ENCODE measurements at regions not wholly inside any gene's neighbourhood (a gene's known extent, or its start where the extent isn't known, plus 50 kb on each side); places are given as distances from the start of the nearest gene placed in this dataset.

GRCh38 chr11:38865922-38866321, 2267.9 kb upstream of the RAG2 start (continued):
- TF ChIP-seq KLF6 (CRISPR knock-in tag; IDR thresholded peaks at IDR 0.05) (no peak), ZNF205 (CRISPR knock-in tag; IDR thresholded peaks at IDR 0.05) (no peak), ATF4 (CRISPR knock-in tag; IDR thresholded peaks at IDR 0.05) (no peak)

GRCh38 chr11:38842991-38843390, 2245.0 kb upstream of the RAG2 start:
- 0% methylated on average over 2 of the region's 2 CpGs for WGBS (ENCODE audit: low lambda C conversion rate)
- Histone ChIP-seq H3K27ac (ENCODE audit: extremely low read length, insufficient read depth, low read length) (no peak overlapping the region), H3K9me3 (ENCODE audit: low read length) (peaks cover 45% of the 10 kb centered on the region), H3K79me2 (ENCODE audit: insufficient read depth, low read length) (no peaks in the 10 kb centered on the region), H3K4me3 (replicated peaks in 1 of 3; ENCODE audit: insufficient read depth in 1 of 3, low read depth in 2 of 3, low read length in 3 of 3) (no peak overlapping the region), H3K4me1 (ENCODE audit: insufficient read depth, low read length) (no peaks in the 10 kb centered on the region), H3K36me3 (replicated peaks in 1 of 2; ENCODE audit: control insufficient read depth in 1 of 2, insufficient read depth in 2 of 2, low read length in 2 of 2) (no peaks in the 10 kb centered on the region), H3K9ac (ENCODE audit: insufficient read depth, low read depth, low read length) (no peak overlapping the region), H3K27me3 (ENCODE audit: control insufficient read depth in 1 of 2, insufficient read depth in 2 of 2, low read length in 2 of 2) (no peaks in the 10 kb centered on the region), H2AFZ (ENCODE audit: low read length) (no peak overlapping the region), H4K20me1 (ENCODE audit: insufficient read depth, low read length) (no peaks in the 10 kb centered on the region), H3K4me2 (ENCODE audit: low read depth, low read length) (no peak overlapping the region)
- FAIRE-seq (no peak), ATAC-seq (no peak), DNase-seq (ENCODE audit: low spot score) (no peak)
- CTCF ChIA-PET (ENCODE audit: low intra/inter-chr PET ratio, low total read pairs): no interaction called here
- POLR2A ChIA-PET: no interaction called here
- in situ Hi-C loops (cut with HindIII; ENCODE audit: extremely low pct_ligation_motif_present, low pct_unique_long_range_greater_than_20kb) (no loop called here), intact Hi-C loops (cut with micrococcal nuclease; ENCODE audit: unreplicated experiment) (no loop called here)
- no TSS peak for BruUV-seq (replicated peaks)
- TF ChIP-seq SIX1 (CRISPR knock-in tag; IDR thresholded peaks at IDR 0.05; ENCODE audit: borderline replicate concordance) (no peak), HMGXB4 (CRISPR knock-in tag; IDR thresholded peaks at IDR 0.05; ENCODE audit: borderline replicate concordance in 1 of 2, low read depth in 1 of 2) (no peak), NFATC3 (CRISPR knock-in tag; IDR thresholded peaks at IDR 0.05) (no peak), CENPT (CRISPR knock-in tag; IDR thresholded peaks at IDR 0.05; ENCODE audit: low read depth) (no peak), ZNF292 (CRISPR knock-in tag; IDR thresholded peaks at IDR 0.05; ENCODE audit: borderline replicate concordance, low read depth) (no peak), ZBTB40 (IDR thresholded peaks at IDR 0.05) (no peak), ZBTB40 (CRISPR knock-in tag; IDR thresholded peaks at IDR 0.05) (no peak)

All from HepG2 (cell line).